ENCODE measurements at regions not wholly inside any gene's neighbourhood (a gene's known extent, or its start where the extent isn't known, plus 50 kb on each side); places are given as distances from the start of the nearest gene placed in this dataset.

DNA sequence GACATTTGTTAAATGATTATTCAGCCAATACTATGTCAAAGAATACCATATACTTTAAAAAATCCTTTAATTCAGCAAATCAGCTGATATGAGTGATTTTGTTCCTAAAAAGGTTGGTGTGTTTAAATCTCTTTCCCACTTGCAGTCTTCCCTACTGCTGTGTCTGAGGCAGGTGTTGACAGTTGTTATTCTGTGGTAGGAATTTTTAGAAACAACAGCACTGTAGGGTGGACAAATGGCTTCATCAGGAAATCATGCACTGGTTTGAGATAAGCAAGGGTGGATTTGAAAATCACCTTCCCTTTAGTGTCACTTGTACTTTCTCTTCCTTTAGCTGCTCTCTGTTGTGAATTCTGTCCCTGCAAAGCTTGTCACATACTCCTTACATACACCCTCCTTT lies 213.7 kb upstream of the SGK1 start:
- no peaks in the 10 kb centered on the region for H3K27me3 ChIP-seq (replicated peaks)
- no peak for DNase-seq
- H3K36me3 ChIP-seq (replicated peaks): no peaks in the 10 kb centered on the region
- in situ Hi-C loops (cut with HindIII; ENCODE audit: low pct_ligation_motif_present, low sequenced_read_pairs): no loop called here
- H3K27ac ChIP-seq: no peak overlapping the region
- no peak overlapping the region for H3K4me3 ChIP-seq (ENCODE audit: low read depth, low read length)
- TF ChIP-seq, protein P1, sequence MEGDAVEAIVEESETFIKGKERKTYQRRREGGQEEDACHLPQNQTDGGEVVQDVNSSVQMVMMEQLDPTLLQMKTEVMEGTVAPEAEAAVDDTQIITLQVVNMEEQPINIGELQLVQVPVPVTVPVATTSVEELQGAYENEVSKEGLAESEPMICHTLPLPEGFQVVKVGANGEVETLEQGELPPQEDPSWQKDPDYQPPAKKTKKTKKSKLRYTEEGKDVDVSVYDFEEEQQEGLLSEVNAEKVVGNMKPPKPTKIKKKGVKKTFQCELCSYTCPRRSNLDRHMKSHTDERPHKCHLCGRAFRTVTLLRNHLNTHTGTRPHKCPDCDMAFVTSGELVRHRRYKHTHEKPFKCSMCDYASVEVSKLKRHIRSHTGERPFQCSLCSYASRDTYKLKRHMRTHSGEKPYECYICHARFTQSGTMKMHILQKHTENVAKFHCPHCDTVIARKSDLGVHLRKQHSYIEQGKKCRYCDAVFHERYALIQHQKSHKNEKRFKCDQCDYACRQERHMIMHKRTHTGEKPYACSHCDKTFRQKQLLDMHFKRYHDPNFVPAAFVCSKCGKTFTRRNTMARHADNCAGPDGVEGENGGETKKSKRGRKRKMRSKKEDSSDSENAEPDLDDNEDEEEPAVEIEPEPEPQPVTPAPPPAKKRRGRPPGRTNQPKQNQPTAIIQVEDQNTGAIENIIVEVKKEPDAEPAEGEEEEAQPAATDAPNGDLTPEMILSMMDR (IDR thresholded peaks at IDR 0.05; ENCODE audit: low read depth, low read length, missing control alignments): no peak

DNA sequence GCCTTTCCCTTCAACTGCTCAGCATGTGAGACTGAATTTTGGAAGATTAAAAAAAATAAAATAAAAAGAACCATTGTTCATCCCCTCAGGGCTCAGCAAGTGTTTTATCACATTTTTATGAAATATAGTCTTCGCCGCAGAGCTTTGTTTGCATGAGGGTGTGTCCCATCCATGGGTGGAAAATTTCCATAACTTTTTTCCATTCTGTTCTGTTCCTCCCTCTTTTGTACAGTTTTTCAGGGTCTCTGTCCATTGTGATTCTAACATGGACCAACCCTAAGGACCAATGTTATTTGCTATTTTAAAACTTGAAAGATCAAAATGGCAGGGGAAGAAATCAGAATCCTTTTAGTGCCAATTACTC lies 213.3 kb upstream of the SGK1 start:
- DNase-seq: no peak
- Histone ChIP-seq H3K27me3 (replicated peaks) (no peaks in the 10 kb centered on the region), H3K4me3 (ENCODE audit: low read depth, low read length) (no peak overlapping the region), H3K36me3 (replicated peaks) (no peaks in the 10 kb centered on the region), H3K27ac (no peak overlapping the region)
- TF ChIP-seq, protein P1 (IDR thresholded peaks at IDR 0.05; ENCODE audit: low read depth, low read length, missing control alignments): no peak
- in situ Hi-C loops (cut with HindIII; ENCODE audit: low pct_ligation_motif_present, low sequenced_read_pairs): no loop called here

DNA sequence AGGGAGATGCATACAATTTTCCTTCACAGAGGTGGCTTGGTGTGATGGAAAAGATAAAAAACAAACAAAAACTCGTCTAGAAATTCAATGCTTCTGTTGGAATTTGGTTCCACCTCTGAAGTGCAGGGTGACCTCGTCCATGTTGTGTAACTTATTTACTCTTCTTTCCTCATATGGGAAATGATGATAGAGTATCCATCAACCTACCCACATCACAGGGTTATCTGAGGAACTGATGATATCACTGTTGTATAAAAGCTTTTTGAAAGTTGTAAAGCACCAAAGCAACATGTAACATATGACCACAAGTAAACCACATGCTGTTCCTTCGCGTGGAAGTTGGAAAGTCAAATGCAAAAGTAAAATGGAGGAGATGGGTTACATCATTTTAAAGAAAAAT lies 212.0 kb upstream of the SGK1 start:
- no peaks in the 10 kb centered on the region for H3K36me3 ChIP-seq (replicated peaks)
- H3K27ac ChIP-seq: no peak overlapping the region
- no peak for DNase-seq
- H3K27me3 ChIP-seq (replicated peaks): no peaks in the 10 kb centered on the region
- no peak overlapping the region for H3K4me3 ChIP-seq (ENCODE audit: low read depth, low read length)
- in situ Hi-C loops (cut with HindIII; ENCODE audit: low pct_ligation_motif_present, low sequenced_read_pairs): no loop called here
- TF ChIP-seq, protein P1 (IDR thresholded peaks at IDR 0.05; ENCODE audit: low read depth, low read length, missing control alignments): no peak

DNA sequence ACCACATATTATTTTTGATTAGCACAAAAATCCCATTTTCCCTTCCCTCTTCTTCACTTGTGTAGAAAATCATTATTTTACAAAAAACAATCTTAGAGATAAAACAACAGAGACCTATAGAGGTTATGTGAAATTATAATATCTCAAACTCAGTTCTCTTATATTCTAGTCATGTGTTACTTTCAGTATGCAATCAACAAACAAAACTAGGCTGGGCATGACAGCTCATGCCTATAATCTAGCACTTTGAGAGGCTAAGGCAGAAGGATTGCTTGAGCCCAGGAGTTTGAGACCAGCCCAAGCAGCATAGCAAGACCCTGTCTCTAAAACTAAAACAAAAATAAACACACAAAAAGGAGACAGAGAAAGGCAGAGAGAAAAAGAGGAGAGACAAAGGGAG lies 211.4 kb upstream of the SGK1 start:
- TF ChIP-seq, protein P1 (IDR thresholded peaks at IDR 0.05; ENCODE audit: low read depth, low read length, missing control alignments): no peak
- no peak overlapping the region for H3K4me3 ChIP-seq (ENCODE audit: low read depth, low read length)
- H3K27ac ChIP-seq: no peak overlapping the region
- no peak for DNase-seq
- H3K27me3 ChIP-seq (replicated peaks): no peaks in the 10 kb centered on the region
- H3K36me3 ChIP-seq (replicated peaks): no peaks in the 10 kb centered on the region
- in situ Hi-C loops (cut with HindIII; ENCODE audit: low pct_ligation_motif_present, low sequenced_read_pairs): no loop called here

GRCh38 chr6:134527108-134527787 lies 209.3 kb upstream of the SGK1 start:
- no peak overlapping the region for H3K27ac ChIP-seq
- in situ Hi-C loops (cut with HindIII; ENCODE audit: low pct_ligation_motif_present, low sequenced_read_pairs): no loop called here
- no peaks in the 10 kb centered on the region for H3K36me3 ChIP-seq (replicated peaks)
- H3K27me3 ChIP-seq (replicated peaks): no peaks in the 10 kb centered on the region
- no peak overlapping the region for H3K4me3 ChIP-seq (ENCODE audit: low read depth, low read length)
- no peak for DNase-seq
- TF ChIP-seq, protein P1 (IDR thresholded peaks at IDR 0.05; ENCODE audit: low read depth, low read length, missing control alignments): no peak
